Glomerular visceral epithelial cell (primary cell): ENCODE measurements at regions not wholly inside any gene's neighbourhood (a gene's known extent, or its start where the extent isn't known, plus 50 kb on each side); places are given as distances from the start of the nearest gene placed in this dataset.
"Not testable (repeated sequence)": the region's sequence is repeated elsewhere in the genome, so short reads cannot be mapped to it uniquely, and the experiment has no call there.

Experiments
- DNase-seq: peaks from one replicate; pipeline ENCODE4 v3.0.0-alpha.2; 2016; ENCODE audit errors: extremely low spot score

GRCh38 chr1:221254813-221255212 lies 375.6 kb downstream of the HLX start:
- no peak for DNase-seq

DNA sequence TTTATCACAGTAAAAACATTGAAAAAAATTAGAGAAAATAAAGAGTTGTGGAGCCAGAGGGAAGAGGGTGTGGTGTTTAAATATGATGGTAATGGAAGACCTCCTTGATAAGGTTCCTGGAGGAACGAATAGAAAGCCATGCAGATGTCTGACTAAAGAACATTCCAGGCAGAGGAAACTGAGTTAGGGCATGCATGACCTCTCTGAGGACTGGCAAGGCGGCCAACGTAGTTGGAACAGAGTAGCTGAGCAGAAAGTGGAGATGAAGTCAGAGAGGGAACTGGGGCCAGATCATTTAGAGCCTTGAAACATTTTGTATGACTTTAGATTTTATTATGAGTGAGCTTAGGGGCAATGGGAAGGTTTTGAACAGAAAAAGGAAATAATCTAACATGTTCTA lies 377.5 kb downstream of the HLX start:
- DNase-seq, result no peak

GRCh38 chr1:221257548-221257947 lies 378.3 kb downstream of the HLX start:
- not testable (repeated sequence) for DNase-seq

DNA sequence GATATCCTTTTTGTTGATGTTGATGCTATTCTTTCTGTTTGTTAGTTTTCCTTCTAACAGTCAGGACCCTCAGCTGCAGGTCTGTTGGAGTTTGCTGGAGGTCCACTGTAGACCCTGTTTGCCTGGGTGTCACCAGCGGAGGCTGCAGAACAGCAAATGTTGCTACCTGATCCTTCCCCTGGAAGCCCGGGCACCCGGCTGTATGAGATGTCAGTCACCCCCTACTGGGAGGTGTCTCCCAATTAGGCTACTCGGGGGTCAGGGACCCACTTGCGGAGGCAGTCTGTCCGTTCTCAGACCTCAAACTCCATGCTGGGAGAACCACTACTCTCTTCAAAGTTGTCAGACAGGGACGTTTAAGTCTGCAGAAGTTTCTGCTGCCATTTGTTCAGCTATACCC lies 383.4 kb downstream of the HLX start:
- not testable (repeated sequence) for DNase-seq

DNA sequence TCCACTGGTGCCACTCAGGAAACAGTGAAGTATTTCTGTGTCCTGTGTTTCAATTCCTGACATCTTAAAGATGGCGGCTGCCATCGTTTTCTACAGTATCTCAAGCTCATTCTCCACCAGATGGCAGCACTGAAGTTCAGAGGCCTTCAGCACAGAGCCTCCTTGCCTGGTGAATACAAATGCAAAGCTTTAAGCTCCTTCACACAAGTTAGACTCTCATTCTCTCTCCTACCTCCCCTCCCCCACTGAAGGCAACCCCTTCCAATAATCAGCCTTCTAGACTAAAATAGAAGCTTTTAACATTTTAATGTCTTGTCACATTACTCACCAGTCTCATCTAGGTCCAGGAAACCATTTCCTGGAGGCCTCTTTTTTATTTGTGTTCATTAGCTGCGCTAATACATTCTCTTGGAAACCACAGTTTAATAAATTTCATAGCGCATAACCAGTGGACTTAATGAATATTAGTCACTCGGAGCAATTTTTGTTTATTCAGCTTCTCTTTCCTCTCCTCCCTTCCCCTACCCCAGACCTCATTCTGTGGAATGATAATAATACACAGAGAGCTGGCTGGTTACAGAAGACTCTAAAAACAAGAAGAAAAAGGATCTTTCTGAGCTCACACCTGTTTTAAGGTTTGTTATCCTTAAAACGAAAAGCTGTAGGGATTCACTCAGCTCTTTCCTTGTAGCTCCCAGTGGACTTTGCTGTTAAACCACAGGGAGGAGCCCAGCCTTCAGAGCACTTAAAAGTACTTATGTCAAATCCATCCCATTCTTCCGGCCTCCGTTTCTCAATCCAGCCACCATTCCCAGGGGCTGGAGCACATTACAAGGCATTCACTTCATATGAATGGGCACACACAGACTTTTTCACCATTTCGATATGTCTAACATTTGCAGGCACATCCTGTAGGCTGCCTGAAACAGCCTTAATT lies 384.9 kb downstream of the HLX start:
- DNase-seq, result peak; percentile 65

- no peak for DNase-seq
Observed at GRCh38 chr1:221264848-221265247, 385.6 kb downstream of the HLX start.

- peak; percentile 42 for DNase-seq
Observed at GRCh38 chr1:221268295-221268694, 389.1 kb downstream of the HLX start.

GRCh38 chr1:221271701-221272100 lies 392.5 kb downstream of the HLX start:
- no peak for DNase-seq

- no peak for DNase-seq
Observed at GRCh38 chr1:221272940-221273339, 393.7 kb downstream of the HLX start.

- DNase-seq, result no peak
Observed at GRCh38 chr1:221274373-221274772, 395.1 kb downstream of the HLX start.

DNA sequence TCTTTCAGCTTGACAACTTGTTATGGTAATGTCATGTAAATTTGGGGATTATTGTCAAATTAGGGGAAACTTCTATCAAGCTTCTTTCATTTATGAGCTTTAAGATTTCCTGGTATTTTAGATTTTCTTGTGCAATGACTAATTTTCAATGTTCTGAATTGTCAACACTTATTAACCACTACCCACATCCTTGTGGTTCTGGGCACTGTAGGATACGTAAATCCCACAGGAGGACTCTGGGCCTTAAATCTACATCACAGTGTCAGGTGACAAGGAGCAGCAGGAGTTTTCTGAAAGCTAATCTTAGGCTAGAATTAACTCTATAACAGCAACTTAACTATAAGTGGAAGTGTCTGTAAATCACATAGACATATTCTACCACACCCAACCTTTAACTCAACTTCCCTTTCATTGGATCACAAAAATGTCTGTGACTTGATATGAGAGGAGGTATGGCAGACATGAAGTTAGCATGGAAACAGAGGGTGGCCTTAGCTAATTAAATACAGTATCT lies 397.7 kb downstream of the HLX start:
- DNase-seq, result peak; percentile 68

- no peak for DNase-seq
Observed at GRCh38 chr1:221279146-221279545, 399.9 kb downstream of the HLX start.

- DNase-seq, result no peak
Observed at GRCh38 chr1:221283532-221283931, 404.3 kb downstream of the HLX start.

DNA sequence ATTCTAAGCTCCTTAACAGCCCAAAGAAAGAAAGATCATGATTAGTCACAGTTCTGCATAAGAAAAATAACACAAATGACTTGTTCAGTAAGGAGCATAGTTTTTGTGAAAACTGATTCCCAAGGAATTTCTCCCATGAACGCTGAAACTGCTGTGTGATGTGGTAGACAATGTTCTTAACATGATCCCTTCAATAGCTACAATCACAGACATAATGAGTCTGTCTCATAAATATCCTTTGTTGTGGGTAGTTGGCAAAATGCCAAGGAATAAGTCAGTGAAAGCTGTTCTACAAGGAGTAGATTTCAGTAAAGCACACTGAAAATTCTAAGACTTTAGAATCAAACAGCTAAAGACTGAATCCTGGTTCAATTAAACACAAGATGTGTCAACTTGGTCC lies 404.8 kb downstream of the HLX start:
- DNase-seq, result peak; percentile 51

- DNase-seq, result not testable (repeated sequence)
Observed at GRCh38 chr1:221284991-221285390, 405.7 kb downstream of the HLX start.

GRCh38 chr1:221285458-221286210 lies 406.4 kb downstream of the HLX start:
- DNase-seq, result not testable (repeated sequence)

- DNase-seq, result no peak
Observed at GRCh38 chr1:221286399-221286798, 407.2 kb downstream of the HLX start.

GRCh38 chr1:221289103-221289502 lies 409.9 kb downstream of the HLX start:
- no peak for DNase-seq

DNA sequence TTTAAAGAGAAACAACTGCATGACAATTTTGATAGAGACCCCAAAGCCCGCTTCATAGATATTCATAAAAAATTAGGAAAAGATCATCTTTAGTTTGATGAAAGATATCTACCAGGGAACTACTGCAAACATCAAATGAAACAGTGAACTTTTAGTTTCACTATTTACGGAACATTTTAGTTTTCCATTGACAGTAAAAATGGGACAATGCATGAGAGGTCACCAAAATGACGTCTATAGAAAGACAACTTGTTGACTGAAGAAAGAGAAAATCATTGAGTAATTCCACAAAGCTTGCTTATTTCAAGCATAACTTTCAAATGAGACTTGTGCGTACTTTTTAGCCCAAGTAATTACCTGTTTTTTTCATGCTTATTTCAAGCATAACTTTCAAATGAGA lies 411.4 kb downstream of the HLX start:
- DNase-seq, result no peak

GRCh38 chr1:221291113-221291512 lies 411.9 kb downstream of the HLX start:
- no peak for DNase-seq

- DNase-seq, result no peak
Observed at GRCh38 chr1:221292652-221293051, 413.4 kb downstream of the HLX start.

GRCh38 chr1:221294242-221294641 lies 415.0 kb downstream of the HLX start:
- DNase-seq, result no peak

DNA sequence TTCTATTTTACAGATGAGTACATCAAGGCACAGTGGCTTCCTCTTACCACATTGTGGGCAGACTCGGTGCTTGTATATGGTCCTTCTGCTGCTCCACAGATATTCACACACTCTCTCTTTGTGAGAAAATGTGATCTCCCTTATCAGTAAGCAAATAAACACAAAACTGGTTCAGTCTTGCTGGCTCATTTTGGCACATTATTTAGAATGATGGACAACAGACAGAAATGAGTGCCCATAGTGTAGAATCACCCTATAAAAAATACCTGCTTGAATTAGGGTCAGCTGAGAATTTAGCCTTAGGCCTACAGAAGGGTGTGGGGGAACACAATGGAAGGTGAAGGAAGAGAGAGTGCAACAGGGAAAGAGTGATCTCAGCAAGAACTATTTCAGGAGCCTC lies 423.1 kb downstream of the HLX start:
- DNase-seq, result no peak
